HG03571 (cell line): ENCODE measurements at regions not wholly inside any gene's neighbourhood (a gene's known extent, or its start where the extent isn't known, plus 50 kb on each side); places are given as distances from the start of the nearest gene placed in this dataset.
"Not testable (repeated sequence)": the region's sequence is repeated elsewhere in the genome, so short reads cannot be mapped to it uniquely, and the experiment has no call there.

Experiments
- ATAC-seq: cut with Tn5 transposase; IDR thresholded peaks from one replicate; pipeline ENCODE4 v1.9.1; 2021; ENCODE audit not compliant: unreplicated experiment

DNA sequence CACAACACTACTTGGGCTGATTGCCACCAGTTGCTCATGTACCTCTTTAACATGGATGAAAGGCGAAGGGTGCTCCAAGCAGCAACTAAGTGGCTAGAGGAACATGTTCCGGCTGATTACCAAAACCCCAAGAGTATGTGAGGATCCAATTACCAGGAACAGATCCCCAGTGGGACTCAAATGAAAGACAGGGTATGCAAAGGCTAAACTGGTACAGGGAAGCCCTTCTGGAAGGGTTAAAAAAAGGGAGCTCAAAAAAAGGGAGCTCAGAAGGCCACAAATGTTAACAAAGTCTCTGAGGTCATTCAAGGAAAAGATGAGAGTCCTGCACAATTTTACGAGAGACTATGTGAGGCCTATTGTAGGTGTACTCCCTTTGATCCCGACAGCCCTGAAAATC lies 604.7 kb downstream of the UQCRFS1 start:
- ATAC-seq, result no peak

DNA sequence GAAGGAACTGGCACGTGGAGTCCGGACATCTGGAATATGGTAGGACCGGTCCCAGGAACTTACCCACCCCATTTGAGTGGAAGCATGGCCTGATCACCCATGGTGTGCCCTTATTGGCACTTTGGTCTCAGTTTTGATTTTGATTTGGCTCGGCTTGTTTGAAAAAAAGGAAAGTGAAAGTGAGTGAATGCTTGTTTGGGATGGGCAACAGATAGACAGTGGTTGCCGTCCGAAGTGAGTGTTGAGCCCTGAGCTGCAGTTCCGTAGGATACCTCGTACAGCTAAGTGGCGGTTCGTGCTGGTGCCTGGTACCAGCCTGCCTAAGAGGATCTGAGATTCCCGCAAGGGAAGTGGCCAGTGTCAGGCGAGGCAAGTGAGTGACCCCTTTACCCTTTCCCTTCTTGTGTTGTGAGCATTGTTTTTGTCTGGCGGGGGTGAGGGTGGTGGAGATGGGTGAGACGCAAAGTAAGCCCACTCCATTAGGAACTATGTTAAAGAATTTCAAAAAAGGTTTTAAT lies 605.8 kb downstream of the UQCRFS1 start:
- no peak for ATAC-seq

- ATAC-seq, result no peak
Measured at GRCh38 chr19:28606269-28607032, 606.5 kb downstream of the UQCRFS1 start.

DNA sequence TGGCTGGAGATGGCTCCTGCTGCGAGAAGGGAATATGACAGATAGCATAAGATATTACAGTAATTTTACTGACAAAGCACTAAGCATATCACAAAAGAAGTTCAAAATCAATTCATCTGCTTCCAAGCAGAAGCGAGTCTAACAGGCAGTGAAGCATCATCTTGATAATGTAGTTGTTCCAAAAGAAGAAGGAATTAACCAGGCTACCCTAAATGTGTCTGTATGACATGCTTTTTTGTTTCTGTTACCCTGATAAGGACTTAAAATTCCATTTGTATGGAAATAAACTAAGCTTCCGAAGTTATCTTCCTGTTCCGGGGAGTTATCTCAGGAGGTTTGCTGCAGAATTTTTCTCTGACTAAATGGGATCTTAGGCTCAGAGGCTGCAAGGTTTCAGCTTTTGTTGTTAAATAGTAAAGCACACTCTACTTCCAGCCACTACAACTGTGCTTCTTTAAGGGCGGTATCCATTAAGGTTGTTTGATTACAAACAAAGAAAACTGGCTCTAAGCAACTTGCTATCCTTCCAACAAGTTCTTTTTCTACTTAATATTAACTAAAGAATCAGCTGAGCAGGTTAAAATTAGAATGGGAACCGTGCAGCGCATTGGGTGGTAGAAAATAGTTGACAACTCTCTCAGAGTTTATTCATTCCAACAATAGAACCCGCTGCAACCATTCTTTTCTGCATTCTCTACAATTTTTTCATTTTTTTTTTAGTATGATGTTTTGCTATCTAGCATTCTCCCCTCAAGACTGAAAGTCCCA lies 607.3 kb downstream of the UQCRFS1 start:
- ATAC-seq, result no peak

DNA sequence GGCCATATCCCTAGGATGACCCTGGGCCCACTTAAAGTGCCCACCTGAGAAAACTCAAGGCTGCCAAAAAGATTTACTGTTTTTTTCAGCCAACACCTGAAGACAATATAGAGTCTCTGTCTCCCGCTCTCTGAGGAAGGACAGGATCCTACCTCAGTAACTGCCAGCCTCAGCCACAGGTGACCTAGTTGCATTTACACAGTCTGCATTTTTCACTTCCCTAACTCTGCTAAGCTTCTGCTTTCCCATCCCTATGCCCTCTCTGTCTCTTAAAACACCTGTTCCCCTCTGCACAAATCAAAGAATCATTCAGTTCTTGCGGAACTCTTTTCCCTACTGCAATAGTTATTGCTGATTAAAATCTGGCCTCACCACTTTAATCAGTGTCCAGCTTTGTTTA lies 609.5 kb downstream of the UQCRFS1 start:
- ATAC-seq, result no peak

DNA sequence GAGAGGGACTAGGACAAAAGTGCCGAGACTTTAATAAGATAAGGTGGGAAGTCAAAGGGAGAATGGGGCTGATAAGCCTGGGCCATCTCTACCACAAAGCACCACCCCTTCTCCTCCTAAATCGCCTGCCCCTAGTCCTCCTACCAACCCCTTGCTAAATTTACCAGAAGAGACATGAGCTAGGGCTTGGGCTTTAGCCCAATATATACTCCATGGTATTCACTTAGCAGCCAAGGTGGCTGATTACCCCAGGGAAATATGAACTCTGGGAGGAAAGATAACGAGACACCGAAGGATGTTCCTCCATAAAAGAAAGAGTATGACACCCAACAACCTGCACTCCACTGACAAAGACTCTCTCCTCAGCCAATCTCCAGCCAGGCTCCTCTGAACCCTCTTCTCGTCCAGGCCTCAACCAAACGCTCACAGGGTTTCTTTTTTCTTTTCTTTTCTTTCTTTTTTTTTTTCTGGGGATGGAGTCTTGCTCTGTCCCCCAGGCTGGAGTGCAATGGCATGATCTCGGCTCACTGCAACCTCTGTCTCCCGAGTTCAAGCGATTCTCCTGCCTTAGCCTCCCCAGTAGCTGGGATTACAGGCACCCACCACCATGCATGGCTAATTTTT lies 610.2 kb downstream of the UQCRFS1 start:
- no peak for ATAC-seq

GRCh38 chr19:28601723-28602440 lies 611.1 kb downstream of the UQCRFS1 start:
- no peak for ATAC-seq

GRCh38 chr19:28598861-28599260 lies 614.1 kb downstream of the UQCRFS1 start:
- no peak for ATAC-seq

DNA sequence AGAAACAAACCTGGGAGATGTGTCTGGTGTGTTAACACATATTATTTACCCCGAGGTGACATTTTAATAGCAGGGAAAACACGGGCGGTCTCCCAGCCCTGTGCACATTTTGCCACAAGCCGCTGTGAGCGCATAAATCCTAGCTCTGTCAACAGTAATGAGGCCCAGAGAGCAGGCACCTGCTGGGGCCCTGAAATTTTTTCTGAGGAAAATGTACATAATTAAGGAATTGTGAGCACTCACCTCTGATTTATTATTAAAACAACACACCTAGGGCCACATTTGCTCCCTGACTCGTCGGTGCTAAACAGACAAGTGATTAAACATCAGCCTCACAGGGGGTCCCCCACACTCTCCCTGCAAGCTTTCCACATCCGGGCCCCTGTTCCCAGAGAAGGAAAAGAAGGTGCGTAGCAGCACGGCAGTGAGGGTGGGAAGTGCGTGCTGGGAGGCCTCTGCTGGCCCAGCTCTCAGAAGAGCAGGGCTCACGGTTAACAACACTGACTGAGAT lies 616.3 kb downstream of the UQCRFS1 start:
- ATAC-seq, result no peak

DNA sequence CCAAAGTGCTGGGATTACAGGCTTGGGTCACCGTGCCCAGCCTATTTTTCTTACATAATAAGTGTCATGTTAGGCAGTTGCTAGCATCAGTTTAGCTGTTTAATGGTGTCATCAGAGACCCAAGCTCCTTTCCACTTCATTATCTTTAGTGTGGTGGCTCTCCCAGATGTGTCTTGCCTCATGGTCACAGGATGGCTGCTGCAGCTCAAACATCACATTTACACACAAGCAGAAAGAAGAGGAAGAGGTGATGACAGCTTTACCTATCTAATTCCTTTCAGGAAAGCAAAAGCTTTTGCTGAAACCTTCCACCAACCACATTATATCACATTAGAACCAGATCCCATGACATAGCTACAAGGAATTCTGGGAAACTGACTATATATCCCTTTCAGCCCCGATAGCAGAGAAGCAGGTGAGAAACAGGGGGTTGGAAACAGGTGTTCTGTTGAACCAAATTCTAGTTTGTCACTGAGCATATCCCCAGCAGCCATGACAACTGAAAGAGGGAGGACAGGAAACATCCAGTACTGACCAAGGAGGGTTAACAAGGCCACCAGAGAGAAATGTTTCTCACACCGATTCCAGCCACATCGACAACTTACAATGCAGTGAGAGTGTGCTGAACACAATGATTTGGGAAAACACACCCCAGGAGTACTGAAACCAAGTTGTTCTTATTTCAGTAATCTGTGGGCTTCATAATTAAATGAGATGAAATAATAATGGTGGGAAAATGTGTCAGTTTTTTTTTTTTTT lies 617.0 kb downstream of the UQCRFS1 start:
- no peak for ATAC-seq

DNA sequence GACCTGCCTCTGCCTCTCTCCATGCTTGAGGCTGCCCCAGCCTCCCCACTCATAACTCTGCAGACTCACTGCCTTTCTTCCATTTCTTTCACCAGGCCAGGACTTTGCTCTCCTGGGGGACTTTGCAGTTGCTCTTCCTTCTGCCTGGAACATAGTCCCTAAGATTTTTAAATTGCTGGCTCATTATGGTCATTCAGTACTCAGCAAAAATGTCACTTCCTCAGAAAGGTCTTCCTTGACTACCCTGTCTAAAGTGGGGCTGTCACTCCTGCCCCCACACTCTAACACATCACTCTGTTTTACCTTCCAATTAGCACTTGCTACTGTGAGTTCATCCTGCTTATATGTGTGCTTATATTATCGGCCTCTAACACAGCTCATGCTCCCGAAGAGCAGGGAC lies 618.2 kb downstream of the UQCRFS1 start:
- ATAC-seq, result no peak

DNA sequence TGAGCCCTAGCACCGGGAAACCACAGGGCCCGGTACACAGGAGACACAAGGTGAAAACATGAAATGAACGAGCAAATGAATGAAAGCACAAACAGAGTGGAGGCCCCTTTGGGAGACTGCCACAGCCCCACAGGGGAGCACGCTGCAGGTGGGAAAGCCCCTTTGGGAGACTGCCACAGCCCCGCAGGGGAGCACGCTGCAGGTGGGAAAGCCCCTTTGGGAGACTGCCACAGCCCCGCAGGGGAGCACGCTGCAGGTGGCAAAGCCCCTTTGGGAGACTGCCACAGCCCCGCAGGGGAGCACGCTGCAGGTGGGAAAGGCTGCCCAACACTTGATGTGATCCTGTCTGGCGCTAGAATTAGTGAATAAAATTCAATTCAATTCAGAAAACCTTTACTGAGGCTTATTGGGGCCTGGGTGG lies 623.0 kb downstream of the UQCRFS1 start:
- not testable (repeated sequence) for ATAC-seq

GRCh38 chr19:28586474-28586873 lies 626.5 kb downstream of the UQCRFS1 start:
- no peak for ATAC-seq

- no peak for ATAC-seq
Measured at GRCh38 chr19:28585796-28586195, 627.2 kb downstream of the UQCRFS1 start.

DNA sequence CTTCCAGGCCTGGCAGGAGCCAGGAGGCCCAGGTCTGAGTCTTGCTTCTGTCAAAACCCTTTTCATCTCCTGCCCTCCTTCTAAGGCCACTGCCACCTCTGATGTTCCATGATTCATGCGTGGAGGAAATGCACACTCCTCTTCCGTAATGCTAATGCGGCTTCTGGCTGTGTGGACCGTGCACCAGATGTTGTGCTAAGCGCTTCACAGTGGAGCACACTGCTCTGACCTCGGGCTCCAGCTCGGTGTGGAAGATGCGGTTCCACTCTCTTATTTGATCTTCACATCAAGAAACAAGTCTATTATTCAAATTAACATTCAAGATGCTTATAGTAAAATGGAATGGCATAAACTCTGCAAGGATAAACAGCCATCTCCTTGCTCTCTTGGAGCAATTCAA lies 629.2 kb downstream of the UQCRFS1 start:
- ATAC-seq, result no peak

DNA sequence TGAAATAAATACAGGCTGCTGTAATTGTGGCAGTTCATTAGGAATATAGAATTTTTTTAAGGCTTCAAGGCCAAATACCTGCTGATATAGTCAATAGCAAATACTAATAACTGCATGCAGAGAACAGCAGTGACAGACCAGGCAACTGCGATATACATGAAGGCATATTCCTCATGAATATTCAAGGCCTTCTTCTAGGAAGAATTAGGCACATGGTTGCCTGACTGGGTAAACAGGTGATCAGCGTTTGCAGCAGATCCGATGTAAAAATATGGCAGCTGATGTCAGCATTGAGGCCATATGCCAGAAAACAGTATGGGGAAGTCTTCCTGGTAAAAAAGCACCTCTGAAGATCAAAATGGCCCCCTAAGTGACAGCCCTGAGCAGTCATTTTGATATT lies 629.7 kb downstream of the UQCRFS1 start:
- ATAC-seq, result no peak

GRCh38 chr19:28582796-28583195 lies 630.2 kb downstream of the UQCRFS1 start:
- ATAC-seq, result no peak

DNA sequence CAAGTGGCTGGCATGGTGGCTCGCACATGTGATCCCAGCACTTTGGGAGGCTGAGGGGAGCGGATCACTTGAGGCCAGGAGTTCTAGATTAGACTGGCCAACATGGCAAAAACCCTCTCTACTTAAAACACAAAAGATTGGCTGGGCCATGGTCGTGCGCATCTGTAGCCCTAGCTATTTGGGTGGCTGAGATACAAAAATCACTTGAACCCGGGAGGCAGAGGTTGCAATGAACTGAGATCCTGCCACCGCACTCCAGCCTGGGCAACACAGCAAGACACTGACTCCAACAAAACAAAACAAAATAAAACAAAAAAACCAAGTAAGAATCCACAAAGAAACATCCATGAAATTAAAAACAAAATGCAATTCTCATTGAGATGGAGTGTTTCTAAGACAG lies 630.6 kb downstream of the UQCRFS1 start:
- no peak for ATAC-seq

DNA sequence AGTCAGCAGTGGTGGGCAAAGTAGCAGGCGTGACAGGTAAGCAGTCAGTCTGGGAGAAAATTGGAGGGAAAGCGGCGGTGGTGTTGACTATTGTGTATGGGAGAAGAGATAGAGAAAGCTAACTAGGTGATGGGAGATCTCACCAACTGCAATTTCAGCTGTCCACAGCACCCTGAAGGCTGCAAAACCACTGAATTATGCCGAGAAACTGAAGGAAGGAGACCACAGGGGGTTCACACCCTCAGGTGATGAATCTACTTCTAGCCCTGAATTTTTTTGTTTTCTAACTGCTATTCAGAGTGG lies 631.5 kb downstream of the UQCRFS1 start:
- ATAC-seq, result no peak

GRCh38 chr19:28578786-28579505 lies 634.0 kb downstream of the UQCRFS1 start:
- no peak for ATAC-seq
